ENCODE measurements at regions not wholly inside any gene's neighbourhood (a gene's known extent, or its start where the extent isn't known, plus 50 kb on each side); places are given as distances from the start of the nearest gene placed in this dataset.
A peak's percentile ranks its signal among the peaks of the same experiment; 100 is the strongest.

DNA sequence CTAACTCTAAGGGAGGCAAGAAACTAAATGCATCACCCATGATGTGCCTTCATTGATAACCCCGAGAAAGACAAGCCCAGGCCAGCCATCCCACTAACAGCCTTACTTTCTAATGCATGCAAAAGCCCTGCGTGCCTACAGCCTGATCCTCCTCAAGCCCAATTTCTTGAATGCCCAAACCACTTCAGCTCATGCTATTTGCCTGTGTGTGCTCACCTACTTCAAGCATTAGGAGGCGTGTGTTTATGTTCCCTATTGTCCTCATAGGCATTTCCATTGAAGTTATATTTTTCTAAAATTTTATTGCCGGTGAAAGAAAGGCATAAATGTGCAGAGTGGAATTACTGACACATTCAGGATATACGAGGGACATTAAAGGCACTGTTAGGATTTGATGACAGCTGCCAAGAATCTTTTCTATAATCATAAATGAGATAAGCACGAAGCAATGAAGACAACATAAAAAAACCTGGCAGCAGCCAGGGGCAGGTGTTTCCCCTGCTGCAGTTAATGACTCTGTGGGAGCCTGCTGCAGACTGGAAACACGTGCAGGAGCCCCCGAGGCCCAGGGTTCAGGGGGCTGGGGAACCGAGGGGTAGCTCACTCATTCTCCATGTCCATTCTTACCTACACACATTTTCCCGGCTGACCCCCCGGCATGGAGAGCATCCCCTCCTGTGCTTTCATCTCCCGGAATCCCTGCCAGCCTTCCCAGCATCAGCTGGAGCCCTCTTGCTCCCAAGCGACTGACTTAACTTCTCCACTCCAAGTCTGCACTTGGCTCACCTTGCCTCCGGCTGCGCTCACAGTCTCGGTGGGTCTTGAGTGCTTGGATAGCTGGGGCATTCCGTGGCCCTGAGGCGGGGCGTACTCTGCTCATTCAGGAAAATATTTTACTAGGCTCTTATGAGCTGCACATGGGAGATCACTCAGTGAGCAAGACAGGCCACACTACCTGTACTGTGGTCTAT lies 292.3 kb upstream of the SIX2 start:
- DNase-seq (ENCODE audit: insufficient read length, low spot score) (no peak), FAIRE-seq (no peak)

DNA sequence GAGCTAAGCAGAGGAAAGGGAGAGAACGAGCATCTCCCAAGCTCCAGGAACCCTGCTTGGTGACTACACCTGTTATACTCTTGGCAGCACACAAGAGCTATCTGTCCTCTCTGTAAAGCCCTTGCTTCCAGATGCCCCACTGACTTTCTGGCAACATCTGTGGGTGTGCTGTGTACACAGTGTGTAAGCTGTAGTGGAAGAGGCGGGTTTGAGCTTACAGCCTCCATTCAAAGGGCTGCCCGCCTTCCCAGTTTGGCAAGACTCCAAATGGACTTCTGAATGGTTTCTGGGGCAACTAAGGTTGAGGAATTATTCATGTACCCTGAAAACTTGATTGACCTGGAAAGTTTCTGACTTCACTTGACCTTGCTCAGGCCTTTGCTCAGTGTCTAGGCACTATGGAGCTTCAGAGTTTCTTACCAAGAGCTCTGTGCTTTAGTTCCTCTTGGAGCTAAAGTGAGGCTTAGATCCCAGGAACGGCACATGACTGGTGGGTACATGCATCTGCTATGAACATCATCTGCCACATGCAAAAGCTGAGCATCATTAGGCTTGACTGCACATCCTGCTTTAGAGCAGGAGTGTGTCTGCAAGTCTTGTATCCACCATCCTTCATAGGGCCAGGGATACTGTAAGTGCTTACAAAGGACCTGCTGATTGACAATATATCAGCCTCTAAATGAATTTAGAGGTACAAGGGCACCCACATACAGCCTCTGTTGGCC lies 290.9 kb upstream of the SIX2 start:
- FAIRE-seq: no peak
- DNase-seq (ENCODE audit: insufficient read length, low spot score): no peak

GRCh38 chr2:45299361-45299760 lies 290.1 kb upstream of the SIX2 start:
- FAIRE-seq (no peak), DNase-seq (ENCODE audit: insufficient read length, low spot score) (no peak)

DNA sequence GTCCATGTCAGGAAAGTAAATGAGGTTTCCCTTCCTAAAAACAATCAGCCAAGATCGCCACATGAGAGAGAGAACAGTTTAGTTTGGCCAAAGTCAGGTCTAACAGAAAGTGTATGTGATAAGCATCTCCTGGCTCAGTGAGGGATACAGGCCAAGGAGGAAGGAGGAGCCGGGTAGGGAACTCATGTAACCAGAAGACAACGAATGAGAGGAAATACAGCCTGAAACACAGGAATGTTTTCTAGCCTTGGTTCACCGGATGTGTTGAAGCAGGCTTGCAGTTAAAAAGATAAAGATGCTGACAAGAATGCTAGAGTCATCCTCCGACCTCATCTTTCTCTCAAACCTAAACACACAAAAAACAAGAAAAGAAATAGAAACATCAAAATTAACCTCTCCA lies 283.9 kb upstream of the SIX2 start:
- DNase-seq (ENCODE audit: insufficient read length, low spot score): no peak
- no peak for FAIRE-seq

- FAIRE-seq (no peak), DNase-seq (ENCODE audit: insufficient read length, low spot score) (no peak)
These were observed 282.0 kb upstream of the SIX2 start for GRCh38 chr2:45291296-45291701.

GRCh38 chr2:45289997-45290709 lies 280.9 kb upstream of the SIX2 start:
- DNase-seq (ENCODE audit: insufficient read length, low spot score): no peak
- FAIRE-seq: no peak

DNA sequence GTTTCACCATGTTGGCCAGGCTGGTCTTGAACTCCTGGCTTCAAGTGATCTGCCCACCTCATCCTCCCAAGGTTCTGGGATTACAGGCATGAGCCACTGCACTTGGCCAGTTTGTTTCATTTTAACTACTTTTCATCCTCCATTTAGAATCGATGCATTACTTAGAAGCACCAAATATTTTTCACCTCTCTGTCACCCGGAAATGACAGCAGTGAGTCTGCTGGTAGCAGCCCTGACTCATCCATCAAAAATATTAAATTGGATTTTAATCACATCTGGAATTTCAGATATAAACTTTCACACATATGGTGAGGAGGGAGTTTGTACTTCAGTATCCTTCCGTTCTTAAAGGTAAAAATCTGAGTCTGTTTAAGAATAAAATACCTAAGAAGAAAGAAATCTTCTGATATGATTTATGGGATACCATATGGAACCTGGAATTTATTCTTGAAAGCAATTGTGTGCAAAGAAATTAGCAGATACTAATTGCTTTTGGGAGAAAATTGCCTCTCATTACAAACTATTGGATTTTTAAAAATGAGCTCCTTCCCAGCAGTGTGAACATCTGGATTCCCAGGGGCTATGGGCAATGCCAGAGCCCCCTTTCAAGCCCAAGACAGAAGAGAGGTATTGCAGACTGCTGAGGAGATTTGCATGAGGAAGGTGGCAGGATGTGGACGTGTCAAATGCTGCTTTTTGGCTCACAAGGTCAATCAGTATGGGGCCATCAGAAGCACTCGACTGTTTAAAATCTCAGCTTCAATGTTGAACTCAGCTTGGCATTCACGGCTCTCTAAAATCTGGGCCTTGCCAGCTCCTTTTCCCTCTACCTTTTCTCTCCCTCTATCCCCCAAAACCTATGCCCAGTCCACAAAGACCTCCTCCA lies 279.5 kb upstream of the SIX2 start:
- DNase-seq (ENCODE audit: insufficient read length, low spot score): peak; percentile 51
- FAIRE-seq: peak; percentile 69

- no peak for FAIRE-seq
- DNase-seq (ENCODE audit: insufficient read length, low spot score): no peak
These were observed 277.8 kb upstream of the SIX2 start for GRCh38 chr2:45287045-45287444.

DNA sequence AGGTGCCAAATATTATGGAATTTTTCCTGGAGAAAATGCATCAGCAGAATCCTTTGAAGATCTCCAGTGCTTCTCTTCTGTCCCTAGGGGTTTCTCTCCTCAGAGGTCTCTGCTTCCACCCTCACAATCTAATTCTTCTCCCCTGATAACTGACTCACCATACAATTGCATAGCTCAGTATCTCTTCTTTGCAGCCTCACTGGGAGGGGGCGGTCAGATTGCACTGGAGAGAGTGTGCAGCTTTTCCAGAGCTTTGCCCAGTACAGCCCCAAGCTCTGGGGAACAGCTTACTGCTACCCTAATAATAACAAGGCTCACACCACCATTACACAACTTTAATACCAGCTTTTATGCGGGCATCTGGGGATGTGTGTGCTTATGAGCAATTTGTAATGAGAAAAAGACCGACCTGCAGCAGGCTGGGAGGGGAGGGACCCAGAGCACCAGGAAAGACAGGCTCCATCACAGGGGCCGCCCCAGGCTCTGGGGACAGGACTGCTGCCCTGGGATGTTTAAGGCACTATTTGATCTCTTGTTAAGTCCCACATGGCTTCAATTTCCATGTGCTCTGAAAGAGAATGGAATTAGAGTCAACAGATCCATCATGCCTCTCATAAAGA lies 276.6 kb upstream of the SIX2 start:
- DNase-seq (ENCODE audit: insufficient read length, low spot score) (no peak), FAIRE-seq (no peak)

DNA sequence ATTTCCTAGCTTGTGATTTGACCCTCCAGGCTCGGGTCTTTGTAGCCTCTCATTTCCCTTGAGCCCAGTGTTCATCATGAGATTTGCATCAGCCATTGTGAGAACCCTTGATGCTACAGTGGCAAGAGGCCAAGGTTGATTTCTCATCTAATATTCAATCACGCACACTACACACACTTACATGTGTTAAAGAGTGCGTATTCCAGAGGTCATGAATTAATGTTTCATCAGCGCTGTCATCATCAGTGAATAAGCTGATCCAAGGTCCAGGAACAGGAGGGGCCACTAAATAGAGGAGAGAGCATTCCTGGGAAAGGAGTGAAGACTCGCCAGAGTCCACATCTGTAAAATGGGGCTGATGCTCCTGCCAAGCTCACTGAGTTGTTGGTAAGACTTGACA lies 276.1 kb upstream of the SIX2 start:
- FAIRE-seq: no peak
- no peak for DNase-seq (ENCODE audit: insufficient read length, low spot score)

GRCh38 chr2:45284621-45284995 lies 275.4 kb upstream of the SIX2 start:
- DNase-seq (ENCODE audit: insufficient read length, low spot score) (no peak), FAIRE-seq (no peak)

DNA sequence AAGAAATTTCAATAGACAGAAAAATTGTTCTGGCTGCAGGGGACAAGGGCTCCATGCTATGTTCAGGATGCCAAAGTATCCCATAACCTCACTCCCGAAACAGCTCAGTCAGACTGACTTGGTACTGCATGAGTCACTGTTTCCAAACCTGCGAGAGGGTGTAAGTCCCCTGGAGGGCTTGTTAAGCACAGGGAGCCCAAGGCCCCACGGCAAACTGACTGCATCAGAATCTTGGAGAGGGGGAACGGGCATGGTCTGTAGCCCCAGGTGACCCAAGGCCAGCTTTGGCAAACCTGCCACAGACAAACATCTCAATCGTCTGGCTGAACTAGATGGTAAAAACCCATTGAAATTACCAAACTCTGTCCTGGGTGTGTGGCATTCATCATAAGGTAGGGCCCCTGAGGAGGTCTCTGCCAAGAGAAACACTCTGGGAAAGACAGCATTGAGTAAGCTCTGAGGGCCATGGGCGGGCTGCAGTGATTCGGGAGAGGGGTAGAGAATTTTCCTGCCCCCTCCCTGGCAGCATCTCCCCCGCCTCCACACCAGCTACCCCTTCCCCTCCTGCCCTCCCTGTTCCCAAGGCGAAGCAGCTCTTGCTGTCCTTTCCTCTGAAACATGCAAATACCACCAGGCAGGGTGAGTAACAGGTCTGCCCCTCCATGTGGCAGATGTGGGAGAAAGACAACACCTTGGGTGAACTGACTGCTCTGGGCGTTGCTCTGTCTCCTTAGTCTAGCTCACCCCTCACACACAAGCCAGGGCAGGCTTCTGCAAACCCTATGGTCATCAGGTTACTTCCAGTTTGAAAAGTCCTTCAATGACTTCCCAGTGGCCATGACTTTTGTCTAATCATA lies 274.7 kb upstream of the SIX2 start:
- FAIRE-seq (peak; percentile 74), DNase-seq (ENCODE audit: insufficient read length, low spot score) (peak; percentile 72)

DNA sequence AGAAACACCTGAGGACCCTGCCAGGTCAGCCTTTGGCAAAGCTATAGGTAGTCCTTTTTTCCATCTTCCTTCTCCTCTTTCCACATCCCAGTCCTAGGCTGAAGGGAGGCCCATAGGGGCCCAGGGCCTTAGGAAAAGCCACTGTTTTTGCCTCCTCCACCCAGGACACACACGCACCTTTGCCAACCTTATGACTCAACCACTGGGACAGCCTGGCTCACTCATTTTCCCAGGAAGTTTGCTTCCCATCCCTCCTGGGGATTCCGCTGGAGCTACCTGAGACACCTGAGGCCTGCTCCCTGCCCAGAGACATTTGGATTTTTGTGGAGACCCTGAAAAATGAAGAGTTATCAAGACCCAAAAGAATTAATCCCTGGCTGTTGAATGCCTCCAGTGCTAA lies 273.4 kb upstream of the SIX2 start:
- DNase-seq (ENCODE audit: insufficient read length, low spot score) (no peak), FAIRE-seq (no peak)

DNA sequence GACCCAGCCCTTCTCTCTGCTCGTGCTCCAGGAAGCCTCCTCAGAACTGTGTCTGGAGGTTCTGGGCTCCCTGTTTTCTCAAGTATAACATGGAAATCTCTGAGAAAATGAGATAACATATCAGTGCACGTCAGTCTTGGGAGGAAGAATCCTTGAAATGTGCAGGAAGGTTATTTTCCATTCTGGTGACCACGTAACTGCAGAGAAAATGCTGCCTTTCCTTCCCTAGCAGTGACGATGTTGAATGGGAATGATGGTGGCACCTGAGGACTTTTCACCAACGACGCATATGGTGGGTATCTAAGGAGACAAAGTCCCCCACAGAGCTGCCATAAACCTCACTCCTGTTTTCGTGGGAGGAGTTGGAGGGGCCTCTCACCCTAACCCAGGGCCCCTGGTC lies 272.1 kb upstream of the SIX2 start:
- no peak for DNase-seq (ENCODE audit: insufficient read length, low spot score)
- no peak for FAIRE-seq

GRCh38 chr2:45280794-45281193 lies 271.5 kb upstream of the SIX2 start:
- no peak for FAIRE-seq
- DNase-seq (ENCODE audit: insufficient read length, low spot score): no peak

DNA sequence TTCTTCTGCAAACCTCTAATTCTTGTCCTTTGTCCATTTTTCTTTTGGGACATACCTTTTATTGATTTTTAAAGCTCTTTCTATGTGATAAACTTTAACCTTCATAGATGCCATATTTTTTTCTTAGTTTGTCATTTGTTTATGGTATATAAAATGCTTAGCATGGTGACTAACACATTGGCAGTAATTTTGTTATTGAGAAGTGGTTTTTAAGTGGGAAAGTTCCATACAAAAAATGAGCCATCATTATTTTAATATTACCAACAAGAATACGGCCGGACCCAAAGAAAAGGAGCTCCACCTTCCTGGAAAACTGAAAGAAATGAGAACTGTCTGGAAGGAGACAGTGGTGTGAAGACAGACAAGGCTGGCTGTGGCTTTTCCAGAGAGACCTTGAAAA lies 270.1 kb upstream of the SIX2 start:
- FAIRE-seq (no peak), DNase-seq (ENCODE audit: insufficient read length, low spot score) (no peak)

DNA sequence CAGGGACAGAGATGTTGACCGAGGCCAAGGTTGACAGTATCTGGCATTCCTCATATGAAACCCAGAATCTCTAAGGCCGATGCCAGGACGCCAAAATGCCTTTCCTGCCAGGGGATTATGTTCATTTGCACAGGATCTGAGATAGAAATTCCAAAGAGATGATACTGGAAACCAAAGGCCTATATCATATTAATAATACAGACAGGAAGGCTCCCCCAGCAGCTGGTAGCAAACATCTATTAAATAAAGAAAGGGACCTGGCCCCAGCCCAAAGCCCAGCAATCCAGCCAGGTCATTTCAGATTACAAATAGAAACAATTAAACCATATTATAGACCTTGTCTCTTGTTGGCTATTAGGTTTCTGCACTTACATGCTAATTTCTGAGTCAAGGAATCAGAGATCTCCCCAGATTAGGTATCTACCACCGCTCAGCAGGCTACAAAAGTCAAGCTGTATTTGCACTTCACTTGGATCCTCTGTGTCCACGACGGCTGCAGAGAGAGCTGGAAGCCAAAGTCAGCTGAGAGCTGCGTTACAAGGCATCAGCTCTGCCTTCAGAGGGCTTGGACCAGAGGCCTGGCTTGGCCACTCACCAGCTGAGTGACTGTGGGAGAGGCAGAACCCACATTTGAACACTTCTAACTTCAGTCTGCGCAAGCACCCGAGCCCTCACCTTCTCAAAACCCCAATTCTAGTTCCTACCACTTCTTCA lies 269.3 kb upstream of the SIX2 start:
- peak; percentile 45 for DNase-seq (ENCODE audit: insufficient read length, low spot score)
- FAIRE-seq: no peak

DNA sequence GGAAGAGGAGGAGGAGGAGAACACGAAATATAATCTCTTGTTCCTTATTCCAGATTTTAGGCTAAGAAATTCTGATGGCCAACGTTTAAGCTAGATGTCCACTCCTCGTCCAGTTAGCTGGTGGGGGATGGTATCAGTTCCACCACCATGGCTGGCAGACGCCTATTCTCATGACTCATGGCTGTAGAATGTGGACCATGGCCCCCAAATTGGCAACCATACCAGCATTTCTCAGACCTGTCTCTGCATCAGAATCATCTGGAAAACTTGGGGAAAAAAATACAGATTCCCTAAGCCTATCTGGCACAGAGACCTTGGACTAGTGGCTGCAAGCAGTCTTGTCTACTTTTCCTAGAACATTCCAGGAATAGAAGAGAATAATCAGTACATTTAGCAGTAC lies 267.7 kb upstream of the SIX2 start:
- no peak for DNase-seq (ENCODE audit: insufficient read length, low spot score)
- FAIRE-seq: peak; percentile 55

Measured in HTR-8/SVneo (cell line).